HUDEP-2 (cell line): ENCODE measurements at regions not wholly inside any gene's neighbourhood (a gene's known extent, or its start where the extent isn't known, plus 50 kb on each side); places are given as distances from the start of the nearest gene placed in this dataset.

ENCODE experiments used
- DNase-seq, 76 experiments: peaks; one replicate each; lab custom pipeline; 2025; ENCODE audit not compliant: unreplicated experiment in 76 of 76; lab: John Stamatoyannopoulos, UW

GRCh38 chr6:165229216-165229615 lies 80.2 kb downstream of the C6orf118 start:
- DNase-seq = peak in 2 of 76 experiments; percentile 1 to 5

- no peak for DNase-seq
These were observed 81.6 kb downstream of the C6orf118 start for GRCh38 chr6:165227644-165228329.

DNA sequence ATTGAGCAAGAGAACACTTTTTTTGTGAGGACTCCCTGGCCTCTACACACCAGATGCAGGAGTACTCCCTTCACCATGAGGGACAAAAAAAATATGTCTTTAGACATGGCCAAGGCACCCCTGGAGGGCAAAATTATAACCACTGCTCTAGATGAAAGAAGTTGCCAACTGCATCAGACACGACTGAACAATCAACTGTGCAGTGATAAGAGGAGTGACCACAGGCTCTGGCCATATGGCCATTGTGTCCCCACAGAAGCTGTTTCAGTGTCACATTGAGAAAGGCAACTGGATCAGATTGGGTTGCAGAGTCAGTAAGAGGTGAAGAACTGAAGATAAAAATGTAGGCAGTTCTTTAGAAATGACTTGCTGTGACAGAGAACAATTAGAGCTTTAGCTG lies 85.7 kb downstream of the C6orf118 start:
- DNase-seq = no peak

DNA sequence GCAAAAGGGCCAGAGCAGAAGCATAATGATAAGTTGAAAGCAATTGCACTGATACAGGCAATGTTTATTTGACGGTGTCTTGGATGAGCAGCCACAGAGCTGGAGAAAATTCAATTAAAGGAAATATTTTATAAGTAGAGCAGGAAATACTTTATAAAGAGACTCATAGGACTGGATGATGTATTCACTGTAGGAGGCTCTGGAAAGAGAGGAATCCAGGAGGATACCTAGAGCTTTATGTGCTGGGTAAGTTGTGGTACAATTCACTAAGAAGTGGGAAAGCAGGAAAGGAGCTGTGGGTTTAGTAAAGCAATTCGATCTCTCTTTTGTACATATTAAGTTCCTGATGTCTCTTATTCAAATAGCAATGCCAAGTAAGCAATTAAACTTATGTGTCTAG lies 86.3 kb downstream of the C6orf118 start:
- no peak for DNase-seq

DNA sequence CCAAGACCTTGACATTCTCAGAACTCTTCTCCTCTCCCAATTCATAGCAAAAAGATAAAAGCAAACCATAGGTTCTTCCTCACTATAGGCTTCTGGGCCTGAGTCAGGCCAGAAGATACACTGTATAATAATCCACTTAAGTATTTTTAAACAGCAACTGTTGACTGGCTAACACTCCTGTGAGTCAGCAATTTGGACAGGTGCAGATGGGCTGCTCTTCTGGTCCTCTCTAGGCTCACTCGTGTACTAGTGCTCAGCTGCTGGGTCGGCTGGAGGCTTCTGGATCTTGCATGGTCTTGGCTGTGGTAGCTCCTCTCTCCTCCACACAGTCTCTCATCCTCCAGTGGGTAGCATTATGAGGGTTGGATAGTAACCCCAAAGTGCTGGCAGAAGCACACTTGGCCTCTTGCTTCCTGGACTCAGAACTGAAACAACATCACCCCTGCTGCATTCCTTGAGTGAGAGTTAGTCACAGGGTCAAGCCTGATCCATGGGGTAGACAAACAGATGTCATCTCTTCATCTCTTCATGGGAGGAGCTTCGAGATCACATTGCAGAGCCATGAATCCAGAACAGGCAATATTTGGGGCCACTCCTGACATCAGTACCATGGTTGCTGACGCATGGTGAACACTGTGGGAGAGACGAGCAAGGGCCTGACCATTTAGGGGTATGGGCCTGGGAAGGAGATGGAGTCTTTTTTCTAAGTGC lies 86.9 kb downstream of the C6orf118 start:
- DNase-seq = no peak

GRCh38 chr6:165220045-165220444 lies 89.4 kb downstream of the C6orf118 start:
- no peak for DNase-seq

GRCh38 chr6:165219629-165220028 lies 89.8 kb downstream of the C6orf118 start:
- no peak for DNase-seq

DNA sequence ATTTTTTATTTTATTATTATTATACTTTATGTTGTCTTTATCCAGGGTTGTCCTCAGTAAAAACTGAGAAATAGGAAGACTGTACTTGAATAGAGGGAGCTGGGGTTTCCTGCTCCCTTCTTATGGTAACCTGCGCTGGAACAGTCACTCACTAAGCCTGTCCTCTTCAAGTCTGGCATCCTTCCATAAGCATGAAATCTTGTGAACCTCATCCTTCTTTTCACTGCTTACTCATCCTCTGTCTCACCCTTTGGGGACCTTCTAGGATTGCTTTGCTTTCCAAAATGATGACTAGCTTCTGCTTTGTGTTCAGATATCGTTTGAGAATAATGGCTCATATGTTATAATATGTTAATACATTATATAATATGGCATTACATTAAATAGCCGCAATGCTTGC lies 90.6 kb downstream of the C6orf118 start:
- peak in 1 of 76 experiments; percentile 0 for DNase-seq

GRCh38 chr6:165206798-165207197 lies 102.6 kb downstream of the C6orf118 start:
- no peak for DNase-seq

DNA sequence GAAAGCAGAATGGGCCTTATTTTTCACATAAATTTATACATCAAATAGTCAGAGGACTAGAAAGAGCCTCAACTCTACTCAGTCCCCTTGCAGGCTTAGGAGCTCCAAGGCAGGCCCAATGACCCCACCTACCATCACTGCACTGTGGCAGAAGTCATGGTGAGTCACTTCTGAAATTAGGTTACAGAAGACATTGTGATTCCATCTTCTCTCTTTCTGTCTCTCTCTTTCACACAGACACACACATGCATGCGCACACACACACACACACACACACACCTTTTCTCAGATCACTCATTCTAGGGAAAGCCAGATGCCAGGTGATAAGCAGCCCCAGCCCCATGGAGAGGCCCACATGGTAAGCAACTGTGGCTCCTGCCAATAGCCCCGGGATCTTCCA lies 103.8 kb downstream of the C6orf118 start:
- no peak for DNase-seq

GRCh38 chr6:165204807-165205545 lies 104.4 kb downstream of the C6orf118 start:
- DNase-seq = no peak

DNA sequence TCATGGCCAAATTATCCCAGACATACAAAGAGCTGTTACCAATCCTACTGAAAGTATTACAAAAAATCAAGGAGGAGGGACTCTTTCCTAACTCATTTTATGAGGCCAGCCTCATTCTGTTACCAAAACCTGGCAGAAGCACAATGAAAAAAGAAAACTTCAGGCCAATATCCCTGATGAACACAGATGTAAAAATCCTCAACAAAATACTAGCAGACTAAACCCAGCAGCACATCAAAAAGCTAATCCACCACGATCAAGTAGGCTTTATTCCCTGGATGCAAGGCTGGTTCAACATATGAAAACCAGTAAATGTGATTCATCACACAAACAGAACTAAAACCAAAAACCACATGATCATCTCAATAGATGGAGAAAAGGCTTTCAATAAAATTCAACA lies 109.2 kb downstream of the C6orf118 start:
- no peak for DNase-seq

DNA sequence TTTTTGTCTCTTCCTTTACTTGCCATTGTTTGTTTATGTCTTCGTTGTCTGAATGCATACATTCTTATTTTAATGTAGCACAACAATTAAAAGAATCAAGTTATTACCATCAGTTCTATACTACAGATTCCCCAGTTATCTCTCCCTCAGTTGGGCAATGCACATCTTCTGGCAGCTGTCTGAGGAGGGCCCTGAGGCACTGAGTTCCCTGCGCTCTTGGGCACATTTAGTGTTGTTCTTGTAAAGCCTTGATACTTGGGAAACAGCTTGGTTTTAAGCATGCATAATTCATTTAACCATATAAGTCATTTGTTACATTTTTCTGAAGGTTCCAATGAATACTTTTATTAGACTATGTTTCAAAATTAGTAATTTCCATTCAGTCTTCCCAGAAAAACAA lies 117.9 kb downstream of the C6orf118 start:
- no peak for DNase-seq

- no peak for DNase-seq
These were observed 122.8 kb downstream of the C6orf118 start for GRCh38 chr6:165186441-165187205.

- DNase-seq = no peak
These were observed 123.4 kb downstream of the C6orf118 start for GRCh38 chr6:165186041-165186440.

DNA sequence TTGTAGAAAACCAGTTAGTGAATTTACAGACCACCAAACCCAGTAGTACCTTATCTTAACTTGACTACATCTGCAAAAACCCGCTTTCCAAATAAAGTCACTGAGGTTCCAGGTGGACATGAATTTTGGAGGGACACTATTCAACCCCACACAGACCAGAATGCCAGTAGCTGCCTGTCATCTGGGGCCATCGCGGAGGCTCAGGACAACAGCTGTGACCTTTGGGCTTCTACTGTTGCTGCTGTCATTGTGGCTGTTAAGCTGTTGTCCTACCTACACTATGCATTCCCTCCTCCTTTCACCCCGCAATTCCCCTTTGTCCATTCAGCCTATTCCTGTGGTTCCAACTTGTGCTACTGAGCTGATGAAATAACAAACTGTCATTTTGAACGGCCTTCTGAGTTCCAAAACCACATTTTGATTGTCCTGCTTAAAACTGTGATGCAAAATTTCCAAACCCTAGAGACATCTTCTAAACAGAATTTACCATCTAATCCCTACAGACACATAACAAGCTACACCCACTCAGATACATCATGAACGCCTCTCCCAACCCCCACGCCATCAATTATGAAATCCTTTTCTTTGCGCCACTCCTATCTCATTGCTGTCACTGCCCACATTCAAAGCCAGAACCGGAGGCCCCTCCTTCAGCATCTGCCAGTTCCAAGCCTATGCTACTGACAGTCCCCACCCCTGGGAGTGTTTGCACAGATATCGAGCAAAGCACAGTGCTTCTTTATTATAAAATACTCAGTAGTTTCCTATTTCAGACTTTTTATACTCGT lies 125.0 kb downstream of the C6orf118 start:
- peak in 33 of 76 experiments; percentile 16 to 82 (median 58) for DNase-seq

GRCh38 chr6:165183496-165184140 lies 125.8 kb downstream of the C6orf118 start:
- no peak for DNase-seq

GRCh38 chr6:165183071-165183470 lies 126.3 kb downstream of the C6orf118 start:
- DNase-seq = no peak

- DNase-seq = peak in 20 of 76 experiments; percentile 2 to 64 (median 29)
These were observed 127.4 kb downstream of the C6orf118 start for GRCh38 chr6:165181951-165182414.
